HUDEP-2 (cell line): ENCODE measurements at regions not wholly inside any gene's neighbourhood (a gene's known extent, or its start where the extent isn't known, plus 50 kb on each side); places are given as distances from the start of the nearest gene placed in this dataset.
A peak's percentile ranks its signal among the peaks of the same experiment; 100 is the strongest.

Source experiments
- DNase-seq, 76 experiments: peaks; one replicate each; lab custom pipeline; 2025; ENCODE audit not compliant: unreplicated experiment in 76 of 76; lab: John Stamatoyannopoulos, UW

DNA sequence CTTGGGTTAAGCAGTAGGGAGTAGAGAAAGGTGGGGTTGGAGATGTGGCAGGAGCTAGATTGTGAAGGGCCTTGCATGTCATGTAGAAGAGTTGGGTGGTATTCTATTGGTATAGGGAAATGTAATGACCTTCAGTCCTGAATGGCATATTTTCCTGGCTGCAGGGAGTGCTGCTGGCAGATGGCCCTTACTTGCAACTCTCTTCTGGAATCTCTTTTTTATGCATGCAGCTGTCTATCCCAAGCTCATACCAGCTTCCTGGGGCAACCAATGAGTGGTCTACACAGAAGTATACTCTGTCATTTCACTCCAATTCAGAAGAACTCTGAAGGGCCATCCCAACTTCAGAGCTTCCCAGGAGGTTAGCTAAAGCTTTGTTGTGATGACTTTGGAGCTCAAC, 144.7 kb upstream of the ANKRD28 start:
- no peak for DNase-seq

DNA sequence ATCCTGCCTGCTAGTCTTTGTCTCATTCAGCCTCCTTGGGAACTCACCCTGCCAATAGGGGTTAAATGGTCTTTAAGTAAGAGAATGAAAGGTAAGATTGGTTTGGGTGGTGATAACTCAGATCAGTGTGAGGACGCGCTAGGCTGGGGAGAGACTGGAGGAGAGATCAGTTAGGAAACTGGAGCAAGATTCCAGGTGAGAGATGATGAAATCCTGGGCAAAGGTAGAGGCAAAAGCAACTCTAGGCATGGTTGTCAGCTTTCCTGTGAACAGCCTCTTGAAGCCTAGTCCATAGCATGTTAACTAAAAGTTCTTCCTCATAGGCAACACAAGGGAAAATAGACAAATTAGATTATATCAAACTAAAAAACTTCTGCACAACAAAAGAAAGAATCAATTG, 145.2 kb upstream of the ANKRD28 start:
- DNase-seq: no peak

DNA sequence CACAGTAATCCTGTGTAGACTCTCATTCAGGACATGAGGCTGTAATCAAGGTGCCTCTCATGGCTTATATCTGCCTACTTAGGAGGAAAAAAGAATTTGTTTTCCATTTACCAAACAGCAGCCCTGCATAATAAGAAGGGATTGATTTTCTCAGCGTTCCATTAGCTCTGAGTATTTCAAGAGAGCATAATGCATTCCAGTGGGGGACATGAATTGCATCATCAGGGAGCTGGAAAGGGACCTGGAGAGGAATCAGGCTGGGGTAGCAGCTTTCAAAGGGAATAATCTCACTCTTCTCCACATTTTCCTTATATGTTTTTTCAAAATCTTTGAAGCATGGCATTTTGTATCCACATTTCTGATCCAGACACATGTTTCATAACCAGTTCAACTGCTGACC, 150.6 kb upstream of the ANKRD28 start:
- no peak for DNase-seq

DNA sequence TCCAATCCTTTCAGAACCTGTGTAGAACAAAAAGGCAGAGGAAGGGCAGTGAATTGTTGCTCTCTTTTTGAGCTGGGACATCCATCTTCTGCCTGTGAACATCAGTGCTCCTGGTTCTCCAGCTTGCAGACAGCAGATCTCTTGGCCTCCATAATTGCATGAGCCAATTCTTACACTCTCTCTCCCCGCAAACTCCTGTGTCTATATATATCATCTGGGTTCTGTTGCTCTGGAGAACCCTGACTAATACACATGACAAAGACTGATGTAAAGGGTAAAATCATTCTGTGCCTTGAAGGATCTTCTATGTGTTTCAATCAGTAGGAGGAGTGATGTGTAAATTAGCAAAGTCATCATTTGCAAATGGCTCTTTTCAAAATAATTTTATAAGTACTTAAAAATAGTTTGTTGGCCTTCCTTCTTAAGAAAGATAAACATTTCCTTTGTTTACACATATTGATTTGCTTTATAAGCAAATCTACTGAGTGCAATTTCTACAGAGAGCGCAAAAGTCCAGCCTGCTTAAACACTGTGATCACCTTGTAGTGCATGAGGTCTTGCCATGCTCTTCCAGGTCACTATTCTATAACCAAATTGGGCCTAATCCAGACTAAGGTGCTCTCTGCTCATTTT, 154.9 kb upstream of the ANKRD28 start:
- DNase-seq: no peak

DNA sequence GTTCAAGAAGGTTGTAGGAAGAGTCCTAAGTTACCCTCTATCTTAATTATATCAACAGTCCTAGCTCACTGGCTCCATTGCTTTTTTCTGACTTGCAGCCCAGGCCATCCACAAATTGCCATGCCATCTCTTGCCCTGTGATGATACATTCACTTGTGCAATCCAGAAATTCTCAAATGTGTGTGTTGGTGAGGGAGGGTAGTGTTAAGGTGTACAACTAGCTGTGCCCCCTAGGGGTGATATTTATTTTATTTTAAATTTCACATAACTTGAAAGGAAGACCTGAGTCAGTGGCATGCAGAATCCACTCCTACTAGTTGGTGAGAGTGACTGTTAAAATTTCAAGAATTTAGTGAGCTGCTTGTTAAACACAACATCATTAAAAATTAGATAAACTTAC, 156.1 kb upstream of the ANKRD28 start:
- DNase-seq: peak in 5 of 76 experiments; percentile 1 to 5 (median 1)

DNA sequence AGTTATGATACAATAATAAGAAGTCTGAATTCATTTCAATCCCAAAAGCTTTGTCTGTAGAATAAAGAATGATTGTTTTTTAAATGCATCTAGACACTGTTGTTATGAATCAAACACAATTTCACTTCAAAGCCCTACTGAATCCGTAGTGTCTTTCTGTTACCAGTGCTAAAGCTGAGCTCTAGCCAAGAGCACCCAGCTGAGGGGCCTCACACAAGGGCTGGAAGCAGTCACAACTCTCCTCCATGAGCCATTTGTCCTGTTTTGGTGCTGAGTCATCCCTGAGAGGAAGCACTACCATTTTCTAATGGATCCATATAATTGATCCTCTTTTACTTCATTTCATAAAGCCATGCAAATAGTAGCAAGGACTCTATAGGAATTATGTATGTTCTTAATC, 158.2 kb upstream of the ANKRD28 start:
- no peak for DNase-seq

DNA sequence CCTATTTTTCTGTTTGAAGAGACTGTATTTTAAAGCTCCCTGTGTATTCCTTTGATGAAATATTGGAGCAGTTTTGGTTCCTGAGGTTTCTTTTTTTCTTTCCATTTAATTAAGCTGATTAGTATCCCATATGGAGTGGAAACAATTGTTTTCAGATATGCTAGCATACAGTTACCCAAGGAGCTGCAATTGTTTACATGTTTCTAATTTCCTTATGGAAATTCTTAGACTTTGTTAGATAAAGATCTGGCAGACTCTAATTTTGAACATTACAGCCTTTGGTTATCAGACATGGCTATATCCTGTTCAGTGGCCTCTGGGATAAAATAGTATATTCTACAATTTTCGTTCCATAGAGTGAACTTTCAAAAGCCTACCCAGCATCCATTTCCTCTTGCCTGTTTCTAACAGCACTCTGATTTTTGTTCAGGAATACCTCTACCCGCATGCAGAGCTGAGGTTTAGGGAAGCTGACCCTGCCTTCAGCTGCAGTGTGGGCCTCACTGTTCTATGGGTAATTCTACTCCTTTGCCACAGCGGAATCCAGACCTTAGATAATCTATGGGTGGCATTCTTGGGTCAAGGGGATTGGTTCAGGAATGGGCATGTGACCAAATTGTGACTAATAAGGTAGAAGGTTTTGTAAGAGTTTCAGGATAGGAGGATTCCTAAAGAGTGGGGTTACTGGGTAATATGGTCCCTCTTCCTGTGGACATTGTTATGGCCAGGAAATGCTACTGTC, 161.1 kb upstream of the ANKRD28 start:
- no peak for DNase-seq

DNA sequence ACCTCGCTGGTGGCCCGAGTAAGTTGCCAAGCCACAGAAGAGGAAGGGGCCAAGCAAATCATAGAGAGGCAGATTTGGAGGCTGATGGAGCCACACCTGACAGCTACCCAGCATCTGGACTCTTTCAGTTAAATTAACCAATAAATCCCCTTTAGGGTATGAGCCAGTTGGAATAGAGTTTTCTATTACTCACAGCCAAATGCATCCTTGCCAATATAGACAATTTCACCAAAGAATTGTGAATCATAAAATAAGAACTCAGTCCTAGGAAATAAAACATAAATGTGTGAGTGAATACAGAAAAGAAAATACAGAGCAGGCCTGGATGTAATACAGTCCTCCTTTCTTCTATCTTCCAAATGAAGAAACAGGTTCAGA, 161.6 kb upstream of the ANKRD28 start:
- DNase-seq: no peak

DNA sequence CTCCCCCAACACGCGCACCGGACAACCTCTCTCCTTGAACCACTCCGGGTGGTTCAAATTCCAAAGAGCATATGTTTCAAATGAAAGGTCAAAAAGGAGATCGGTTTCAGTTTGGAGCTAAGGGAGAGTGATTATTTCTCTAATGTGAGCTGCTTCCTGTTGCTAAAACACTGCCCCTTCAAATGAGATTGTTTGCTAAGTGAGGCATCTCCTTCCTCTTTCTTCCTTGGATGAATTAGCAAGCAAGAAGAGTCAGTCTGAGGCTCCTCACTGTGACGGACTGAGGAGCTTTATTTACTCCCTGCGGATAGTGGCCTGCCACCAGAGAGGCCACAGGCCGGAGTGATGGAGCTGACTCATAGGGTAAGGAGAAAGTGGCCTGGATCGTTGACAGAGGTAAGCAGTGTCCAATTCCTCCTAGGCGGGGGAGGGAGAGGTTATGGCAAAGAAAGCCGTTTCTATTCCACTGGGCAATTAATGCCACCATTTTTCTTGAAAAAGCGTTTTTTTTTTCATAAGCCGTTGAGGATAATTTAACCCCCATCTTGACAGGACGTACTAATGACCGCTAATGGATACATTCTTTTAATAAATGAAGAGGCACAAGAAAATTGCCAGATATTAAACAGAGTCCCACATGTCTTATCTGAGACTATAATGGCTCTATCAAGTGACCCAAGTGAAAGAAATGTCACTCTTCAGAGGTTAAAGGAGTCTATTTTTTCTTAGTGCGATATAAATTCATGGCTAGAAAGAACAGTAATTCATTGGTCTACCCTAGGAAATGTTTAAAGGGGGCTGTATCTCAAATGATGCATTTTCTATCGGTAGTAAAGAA, 167.0 kb upstream of the ANKRD28 start:
- no peak for DNase-seq

DNA sequence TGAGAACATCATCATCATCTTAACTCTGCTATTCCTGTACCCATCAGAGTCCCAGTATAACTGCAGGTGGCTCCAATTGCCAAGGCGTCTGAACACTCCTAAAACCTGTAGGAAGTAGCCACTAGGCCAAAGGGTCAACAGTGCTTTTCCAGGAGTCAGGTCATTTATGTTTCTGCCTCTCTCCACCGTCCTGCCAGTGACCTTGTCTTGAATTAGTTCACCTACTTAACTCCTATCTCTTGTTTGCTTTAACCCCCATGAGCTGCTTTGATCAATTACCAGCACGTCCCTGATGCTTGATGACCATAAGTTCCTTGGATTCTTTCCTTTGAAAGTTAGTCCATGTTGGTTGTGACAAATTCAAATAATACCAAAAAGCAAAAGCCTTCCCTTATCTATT, 169.8 kb upstream of the ANKRD28 start:
- no peak for DNase-seq

DNA sequence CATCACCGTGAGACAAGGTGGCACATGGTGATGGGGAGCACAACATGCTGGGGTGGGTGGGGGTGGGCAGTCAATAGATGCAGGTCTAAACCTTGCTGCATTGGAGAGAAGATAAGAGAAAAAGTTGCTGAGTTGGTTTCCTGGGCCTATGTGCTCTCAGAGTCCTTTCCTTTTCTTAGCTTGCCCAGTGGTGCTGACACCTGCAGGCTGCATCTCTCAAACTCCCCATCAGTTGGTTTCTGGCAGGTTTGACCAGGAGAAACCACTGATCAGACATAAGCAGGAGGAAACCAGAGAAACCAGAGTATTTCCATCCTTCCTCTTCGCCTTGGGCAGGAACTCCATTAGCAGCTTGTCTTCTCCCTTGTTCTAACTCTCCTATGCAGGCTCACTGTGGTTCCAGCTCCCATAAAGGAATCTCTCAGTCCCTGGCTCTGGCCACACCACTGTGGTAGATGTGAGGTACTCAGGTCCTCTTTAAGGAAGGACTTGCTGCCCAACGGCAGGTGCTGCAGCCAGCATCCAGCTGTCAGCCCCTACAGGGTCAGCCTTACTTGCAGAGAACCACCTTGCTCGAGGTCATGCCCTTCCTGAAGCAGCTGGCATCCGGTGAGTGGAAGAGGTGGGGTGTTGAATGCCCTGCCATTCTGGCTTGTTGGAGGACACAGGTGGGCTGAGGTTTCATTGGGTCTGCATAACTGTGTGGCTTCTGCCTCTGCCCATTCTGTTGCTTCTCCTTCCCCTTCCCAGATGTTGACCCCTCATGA, 172.3 kb upstream of the ANKRD28 start:
- no peak for DNase-seq

DNA sequence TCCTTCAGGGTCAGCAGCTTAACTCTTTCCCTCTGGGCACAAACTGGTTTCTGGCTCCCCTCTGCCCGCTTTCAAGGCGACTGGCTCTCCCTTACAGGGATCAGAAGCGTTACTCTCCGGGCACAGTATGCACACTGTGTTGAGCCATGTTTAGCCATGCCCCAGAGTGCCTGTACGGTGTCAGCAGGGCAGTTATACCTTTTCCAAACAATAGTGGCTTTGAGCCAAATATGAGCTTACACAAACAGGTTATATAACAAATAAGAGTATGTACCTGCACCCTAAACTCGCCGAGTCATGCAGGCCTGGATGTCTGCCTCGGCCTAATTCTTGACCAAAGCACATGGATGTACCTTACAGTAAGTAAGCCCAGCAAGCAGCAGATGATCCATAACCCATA, 175.6 kb upstream of the ANKRD28 start:
- DNase-seq: no peak

DNA sequence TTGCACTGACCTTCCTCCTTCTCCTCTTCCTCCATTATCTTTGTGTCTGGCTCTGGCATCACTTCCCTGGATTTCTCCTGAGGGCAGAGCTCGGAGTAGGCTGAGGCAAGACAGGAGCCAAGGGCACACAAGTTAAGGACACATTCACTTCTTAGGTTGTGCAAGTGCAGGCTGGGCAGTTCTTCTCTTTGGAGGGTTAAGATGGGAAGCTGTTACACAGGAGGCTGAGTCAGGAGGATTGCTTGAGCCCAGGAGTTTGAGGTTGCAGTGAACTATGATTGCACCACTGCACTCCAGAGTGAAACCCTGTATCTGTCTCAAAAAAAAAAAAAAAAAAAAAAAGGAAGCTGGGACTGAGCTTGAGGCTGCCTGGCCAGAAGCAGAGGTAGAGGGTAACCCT, 176.2 kb upstream of the ANKRD28 start:
- DNase-seq: no peak

DNA sequence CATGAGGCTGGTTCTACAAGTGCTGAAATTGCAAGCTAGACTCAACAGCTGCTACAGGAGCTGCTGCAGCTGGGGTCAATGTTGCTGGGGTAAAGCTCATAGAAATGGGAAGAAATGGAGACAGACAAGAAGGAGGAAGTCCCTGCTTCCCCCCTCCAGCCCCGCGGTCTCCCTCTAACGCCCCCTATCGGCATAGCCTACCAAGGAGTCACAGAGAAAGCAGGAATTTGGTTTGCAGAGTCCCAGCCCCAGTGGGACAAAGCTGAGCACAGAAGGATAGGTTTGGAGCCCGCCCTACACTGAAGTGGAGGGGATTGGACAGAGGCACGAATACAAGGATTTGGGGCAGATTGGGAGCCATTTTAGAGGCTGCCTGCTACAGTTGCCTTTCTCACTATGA, 176.9 kb upstream of the ANKRD28 start:
- peak in 2 of 76 experiments; percentile 1 to 2 for DNase-seq

DNA sequence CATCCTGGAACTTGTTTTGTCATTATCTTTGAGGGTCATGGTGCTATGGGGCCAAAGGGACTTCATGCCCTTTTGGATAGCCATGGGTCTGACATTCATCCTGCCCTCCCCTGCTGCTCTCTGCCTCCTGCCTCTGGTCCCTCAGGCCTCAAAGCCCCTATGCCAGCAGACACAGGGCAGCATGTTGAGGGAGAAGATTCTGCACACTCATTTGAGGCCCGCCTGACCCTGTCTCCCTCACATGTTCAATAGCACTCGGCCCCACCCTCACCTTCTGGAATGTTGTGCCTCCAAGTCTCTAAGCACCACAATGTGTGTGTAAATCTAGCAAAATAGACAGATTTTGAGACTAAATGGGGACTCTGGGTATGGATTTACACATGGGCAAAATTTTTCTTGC, 178.7 kb upstream of the ANKRD28 start:
- DNase-seq: no peak

DNA sequence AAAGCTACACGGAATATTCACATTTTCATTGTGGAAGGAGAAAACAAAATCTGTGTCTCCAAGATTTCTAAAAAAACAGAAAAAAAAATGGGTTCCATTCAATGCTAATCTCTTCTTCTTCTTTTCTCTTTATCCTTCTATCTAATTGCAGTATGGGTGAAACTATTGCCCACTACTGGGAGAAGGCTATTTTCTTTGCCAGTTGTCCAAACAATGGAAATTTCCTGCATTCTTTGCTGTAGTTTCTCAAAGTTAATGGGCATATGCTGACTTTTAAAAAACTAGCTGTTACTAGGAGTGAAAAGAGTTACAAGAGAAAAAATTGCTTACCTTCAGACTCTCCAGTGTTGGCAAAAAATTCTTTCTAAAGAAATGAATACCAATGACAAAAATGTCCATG, 179.3 kb upstream of the ANKRD28 start:
- DNase-seq: no peak

DNA sequence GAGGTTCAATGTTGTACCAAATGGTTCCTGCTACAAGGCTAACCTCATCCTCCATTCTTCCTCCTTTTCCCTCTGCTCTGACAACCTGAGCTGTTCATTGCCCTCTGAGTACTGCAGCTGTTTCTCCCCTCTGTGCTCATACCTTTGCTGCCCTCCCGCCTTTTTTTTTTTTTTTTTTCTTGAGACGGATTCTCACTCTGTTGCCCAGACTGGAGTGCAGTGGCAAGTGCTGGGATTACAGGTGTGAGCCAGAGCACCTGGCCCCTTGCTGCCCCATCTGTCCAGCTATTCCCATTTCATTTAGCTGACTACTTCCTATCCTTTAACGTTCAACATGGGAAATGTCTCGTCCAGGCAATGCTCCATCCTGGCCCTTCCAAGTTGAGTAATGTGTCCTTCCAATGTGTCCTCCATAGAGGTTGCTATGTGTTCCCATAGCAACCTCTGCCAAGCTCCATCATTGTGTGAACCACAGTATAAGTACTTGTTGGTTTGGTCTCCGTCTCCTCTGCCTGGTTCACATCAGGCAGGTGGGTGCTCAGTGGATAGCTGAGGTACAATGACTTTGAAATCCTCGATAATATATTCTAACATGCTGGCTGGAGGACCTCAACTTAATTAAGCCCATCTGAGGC, 179.9 kb upstream of the ANKRD28 start:
- DNase-seq: no peak

DNA sequence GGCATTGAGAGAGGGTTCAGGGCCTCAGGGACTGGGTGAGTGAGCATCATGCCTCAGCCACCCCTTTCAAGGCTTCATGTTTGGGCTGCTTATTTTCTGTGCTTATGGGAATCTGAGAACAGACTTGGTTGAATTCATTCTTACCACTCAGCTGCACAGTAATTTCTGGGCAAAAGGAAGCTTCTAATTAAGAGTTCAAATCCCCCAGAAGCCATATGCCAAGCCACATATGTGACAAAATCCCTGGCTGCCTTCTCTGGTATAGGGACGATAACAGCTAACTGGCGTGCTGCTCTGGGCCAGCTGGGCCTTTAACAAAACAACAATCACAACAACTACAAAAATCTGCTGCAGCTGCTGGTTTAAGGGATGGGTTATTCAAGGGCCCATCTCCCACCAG, 181.0 kb upstream of the ANKRD28 start:
- no peak for DNase-seq

DNA sequence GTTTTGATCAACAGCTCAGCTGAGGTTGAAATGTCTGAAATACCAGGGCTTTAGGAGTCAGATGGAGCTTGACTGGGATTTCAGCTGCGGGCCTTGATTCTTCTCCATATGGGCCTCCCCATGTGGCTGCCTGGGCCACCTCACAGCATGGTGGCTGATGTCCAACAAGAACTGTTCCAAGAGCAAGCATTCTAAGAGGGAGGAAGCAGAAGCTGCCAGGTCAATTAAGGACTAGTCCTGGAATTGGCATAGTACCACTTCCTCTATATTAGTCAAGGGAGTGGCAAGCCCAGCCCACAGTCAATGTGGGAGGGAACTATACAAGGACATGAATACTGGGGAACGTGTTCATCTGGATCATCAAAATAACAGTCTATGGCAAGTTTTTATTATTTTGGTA, 181.7 kb upstream of the ANKRD28 start:
- no peak for DNase-seq

DNA sequence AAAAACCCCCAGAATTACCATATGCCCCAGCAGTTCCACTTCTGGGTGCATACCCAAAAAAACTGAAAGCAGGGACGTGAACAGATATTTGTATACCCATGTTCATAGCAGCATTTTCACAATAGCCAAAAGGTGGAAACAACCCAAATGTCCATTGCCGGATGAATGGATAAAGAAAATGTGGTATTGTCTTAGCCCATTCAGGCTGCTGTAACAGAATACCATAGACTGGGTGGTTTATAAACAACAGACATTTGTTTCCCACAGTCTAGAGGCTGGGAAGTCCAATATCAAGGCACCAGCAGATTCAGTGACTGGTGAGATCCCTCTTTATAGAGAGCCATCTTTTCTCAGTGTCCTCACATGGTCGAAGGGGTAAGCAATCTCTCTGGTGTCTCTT, 182.1 kb upstream of the ANKRD28 start:
- DNase-seq: no peak

DNA sequence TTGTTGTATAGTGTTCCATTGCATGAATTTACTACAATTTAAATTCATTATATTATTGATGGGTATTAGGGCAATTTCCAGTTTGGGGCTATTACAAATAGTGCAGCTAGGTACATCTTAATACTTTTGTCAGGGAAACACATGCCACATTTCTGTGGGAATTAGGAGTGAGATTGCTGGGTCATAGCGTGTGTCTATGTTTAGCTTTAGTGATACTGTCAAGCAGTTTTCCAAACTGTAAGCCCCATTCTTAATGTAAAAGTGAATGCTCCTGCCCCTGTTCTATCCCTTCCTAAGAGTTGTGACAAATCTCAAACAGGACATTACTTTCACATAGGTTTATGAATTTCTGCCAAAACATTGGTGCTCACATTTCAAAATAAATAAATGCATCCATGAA, 184.5 kb upstream of the ANKRD28 start:
- DNase-seq: no peak
